AG04449 (cell line): ENCODE measurements at regions not wholly inside any gene's neighbourhood (a gene's known extent, or its start where the extent isn't known, plus 50 kb on each side); places are given as distances from the start of the nearest gene placed in this dataset.

Source experiments
- CTCF ChIA-PET: fragments of 350-600 bp; formaldehyde crosslinking; extraction: SDS; loops from one replicate; lab custom pipeline; 2021; ENCODE audit warnings: antibody characterized with exemption; lab: Yijun Ruan, JAX
- POLR2A ChIA-PET: fragments of 400-600, 350-600 bp; formaldehyde crosslinking; extraction: SDS; loops from one replicate; lab custom pipeline; 2020; ENCODE audit warnings: antibody characterized with exemption, inconsistent platforms; lab: Yijun Ruan, JAX
- DNase-seq: peaks from one replicate; pipeline ENCODE4 v3.0.0-alpha.2; 2010; ENCODE audit warnings: low read depth, low spot score
- H3K4me3 ChIP-seq: 2 replicates; pipeline ENCODE4 v1.5.1; 2011; ENCODE audit warnings: low read depth, mild to moderate bottlenecking, control low read depth, low read length
- CTCF ChIP-seq: IDR thresholded peaks from one replicate; pipeline ENCODE4 v1.5.1; 2011; ENCODE audit warnings: mild to moderate bottlenecking, moderate library complexity, low read length, control low read depth, inconsistent platforms; ENCODE audit not compliant: insufficient read depth; ENCODE audit errors: missing control alignments

GRCh38 chr4:24730256-24731001, 64.9 kb upstream of the SOD3 start:
- no peak overlapping the region for H3K4me3 ChIP-seq
- POLR2A ChIA-PET = no interaction called here
- no peak for TF ChIP-seq CTCF
- no peak for DNase-seq
- CTCF ChIA-PET = no interaction called here

GRCh38 chr4:24731448-24731847, 63.9 kb upstream of the SOD3 start:
- no peak for TF ChIP-seq CTCF
- no peak overlapping the region for H3K4me3 ChIP-seq
- no peak for DNase-seq
- ChIA-PET POLR2A (no interaction called here), CTCF (no interaction called here)

- DNase-seq = no peak
- TF ChIP-seq CTCF = no peak
- ChIA-PET POLR2A (no interaction called here), CTCF (interaction anchor here (1.8 kb wide), 1 partner anchor 246 kb away, joined by 5 read pairs; no protein-coding TSS in a partner anchor)
- H3K4me3 ChIP-seq = no peak overlapping the region
These were observed 60.9 kb upstream of the SOD3 start for GRCh38 chr4:24734511-24734910.

- H3K4me3 ChIP-seq = no peak overlapping the region
- ChIA-PET POLR2A (no interaction called here), CTCF (interaction anchor here (1.1 to 1.8 kb wide), 3 partner anchors 9 to 245 kb away, joined by 3 to 5 read pairs (median 3); no protein-coding TSS in a partner anchor)
- DNase-seq = no peak
- TF ChIP-seq CTCF = peak; percentile 31
These were observed 59.3 kb upstream of the SOD3 start for GRCh38 chr4:24736066-24736465.

GRCh38 chr4:24741910-24742309, 53.5 kb upstream of the SOD3 start:
- CTCF ChIA-PET = no interaction called here

More at GRCh38 chr4:24741910-24742309, 53.5 kb upstream of the SOD3 start:
- H3K4me3 ChIP-seq = no peak overlapping the region
- POLR2A ChIA-PET = no interaction called here
- no peak for TF ChIP-seq CTCF
- no peak for DNase-seq
